ENCODE measurements at regions not wholly inside any gene's neighbourhood (a gene's known extent, or its start where the extent isn't known, plus 50 kb on each side); places are given as distances from the start of the nearest gene placed in this dataset.

DNA sequence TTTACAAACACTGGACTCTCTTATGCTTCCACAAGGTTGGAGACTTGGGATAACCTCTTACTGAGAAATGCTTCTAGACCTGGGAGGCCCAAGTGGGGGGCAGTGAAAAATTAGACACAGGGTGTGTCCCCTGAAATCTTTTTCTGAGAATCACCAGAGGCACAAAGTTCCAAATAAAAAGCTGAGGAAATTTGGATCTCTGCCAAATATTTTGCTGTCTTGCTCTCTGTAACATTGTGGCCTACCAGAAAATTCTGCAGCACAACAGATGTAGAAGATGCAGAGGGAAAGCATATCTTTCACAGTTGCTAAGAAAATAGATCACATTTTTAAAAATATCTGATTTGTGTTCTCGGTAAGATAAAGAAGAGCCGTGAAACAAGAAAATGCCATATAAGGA is 849.4 kb downstream of the CCSER2 start:
- H3K9me3 Mint-ChIP-seq, result peaks cover 92% of the 10 kb centered on the region
- Histone ChIP-seq H3K4me3 (no peak overlapping the region), H3F3A (replicated peaks; ENCODE audit: low read depth) (no peaks in the 10 kb centered on the region), H3K36me3 (ENCODE audit: insufficient read depth) (no peaks in the 10 kb centered on the region), H3K27ac (ENCODE audit: low read depth) (no peak overlapping the region), H3K79me2 (replicated peaks; ENCODE audit: insufficient read depth) (no peaks in the 10 kb centered on the region), H3K4me1 (ENCODE audit: insufficient read depth) (0 out of 2 replicates have a peak, but pooled peaks cover 4% of the 10 kb centered on the region), H4K20me1 (replicated peaks; ENCODE audit: insufficient read depth) (no peaks in the 10 kb centered on the region), H3K27me3 (ENCODE audit: insufficient read depth) (no peaks in the 10 kb centered on the region), H2AFZ (no peak overlapping the region), H3K9me2 (ENCODE audit: insufficient read depth) (peaks cover 3% of the 10 kb centered on the region; the same call in 1 of the 2 replicates), H3K4me2 (no peak overlapping the region)
- no peak for ATAC-seq
- H3K27ac Mint-ChIP-seq, result no peak overlapping the region
- peaks cover 15% of the 10 kb centered on the region; the same call in 2 of the 3 replicates for H3K36me3 Mint-ChIP-seq (ENCODE audit: low read depth)
- no peak for TF ChIP-seq POLR2AphosphoS5 (IDR thresholded peaks at IDR 0.05; ENCODE audit: low read depth)
- DNase-seq (ENCODE audit: low spot score), result no peak
- peaks cover 8% of the 10 kb centered on the region for H3K4me1 Mint-ChIP-seq
- no peak overlapping the region for H3K4me3 Mint-ChIP-seq
- peaks cover 1% of the 10 kb centered on the region for H3K27me3 Mint-ChIP-seq (ENCODE audit: insufficient read depth, low read depth, poor library complexity)

GRCh38 chr10:85187047-85187446 is 858.7 kb downstream of the CCSER2 start:
- H3K4me3 ChIP-seq, result no peak overlapping the region
- no peaks in the 10 kb centered on the region for H3F3A ChIP-seq (replicated peaks; ENCODE audit: low read depth)
- Mint-ChIP-seq H3K36me3 (ENCODE audit: low read depth) (peaks cover 8% of the 10 kb centered on the region; the same call in 2 of the 3 replicates), H3K9me3 (peaks cover 86% of the 10 kb centered on the region), H3K4me1 (peaks cover 5% of the 10 kb centered on the region), H3K27me3 (ENCODE audit: insufficient read depth, low read depth, poor library complexity) (peaks cover 3% of the 10 kb centered on the region), H3K27ac (no peak overlapping the region), H3K4me3 (no peak overlapping the region)
- no peak overlapping the region for H3K4me2 ChIP-seq
- TF ChIP-seq CTCF (conservative IDR thresholded peaks at IDR 0.05; ENCODE audit: low read depth in 2 of 2) (0 out of 4 replicates have a peak, but pooled peaks of 1 of the 2 experiments have one; percentile 15), JUNB (IDR thresholded peaks at IDR 0.05; ENCODE audit: unreplicated experiment) (no peak)
- H2AFZ ChIP-seq, result no peak overlapping the region
- no peak overlapping the region for H3K27ac ChIP-seq (ENCODE audit: low read depth)
- H3K9me2 ChIP-seq (ENCODE audit: insufficient read depth), result no peaks in the 10 kb centered on the region
- ATAC-seq (no peak), DNase-seq (ENCODE audit: low spot score) (no peak)
- H3K4me1 ChIP-seq (ENCODE audit: insufficient read depth), result 0 out of 2 replicates have a peak, but pooled peaks cover 2% of the 10 kb centered on the region
- H3K27me3 ChIP-seq (ENCODE audit: insufficient read depth), result no peaks in the 10 kb centered on the region
- 0 out of 2 replicates have a peak, but pooled peaks cover 4% of the 10 kb centered on the region for H3K36me3 ChIP-seq (ENCODE audit: insufficient read depth)
- H3K79me2 ChIP-seq (replicated peaks; ENCODE audit: insufficient read depth), result no peaks in the 10 kb centered on the region
- H4K20me1 ChIP-seq (replicated peaks; ENCODE audit: insufficient read depth), result no peaks in the 10 kb centered on the region

DNA sequence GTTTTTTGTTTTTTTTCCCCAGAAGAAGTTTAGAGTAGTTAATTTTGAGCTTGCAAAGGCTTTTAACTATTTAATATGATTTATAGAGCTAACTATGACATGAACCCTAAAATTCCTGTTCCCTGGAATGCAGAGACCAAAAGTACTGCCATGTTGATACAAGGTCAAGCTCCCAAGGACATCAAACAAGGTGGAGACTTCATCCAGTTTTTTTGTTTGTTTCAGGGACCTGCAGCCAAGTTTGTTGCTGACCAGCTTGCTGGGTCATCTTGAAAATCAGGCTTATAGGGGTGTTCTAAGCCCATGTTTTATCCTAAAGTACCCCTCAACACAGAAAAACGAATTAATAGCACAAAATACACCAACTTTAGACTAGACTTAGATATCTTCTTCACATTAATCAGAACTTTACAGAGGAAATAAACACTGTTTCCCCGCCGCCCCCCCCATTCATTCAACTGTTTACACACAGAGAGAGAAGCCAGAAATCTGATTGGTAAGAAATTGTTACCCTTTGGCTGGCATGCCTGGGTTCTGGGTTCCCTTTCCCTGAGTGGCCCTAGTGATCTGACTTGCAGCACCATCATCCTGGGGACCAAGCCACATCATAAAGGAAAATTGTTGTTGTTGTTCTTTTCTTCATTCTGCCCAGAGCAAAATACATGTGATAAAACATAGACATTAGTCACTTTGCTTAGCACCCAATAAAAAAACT is 860.5 kb downstream of the CCSER2 start:
- Mint-ChIP-seq H3K4me1 (no peaks in the 10 kb centered on the region), H3K36me3 (ENCODE audit: low read depth) (peaks cover 3% of the 10 kb centered on the region; the same call in 1 of the 3 replicates), H3K9me3 (peaks cover 86% of the 10 kb centered on the region), H3K4me3 (no peak overlapping the region), H3K27me3 (ENCODE audit: insufficient read depth, low read depth, poor library complexity) (no peaks in the 10 kb centered on the region), H3K27ac (no peak overlapping the region)
- Histone ChIP-seq H3K27ac (ENCODE audit: low read depth) (no peak overlapping the region), H3K27me3 (ENCODE audit: insufficient read depth) (no peaks in the 10 kb centered on the region), H4K20me1 (replicated peaks; ENCODE audit: insufficient read depth) (no peaks in the 10 kb centered on the region), H3K4me1 (ENCODE audit: insufficient read depth) (no peaks in the 10 kb centered on the region), H3K4me2 (no peak overlapping the region), H3K4me3 (no peak overlapping the region), H3K36me3 (ENCODE audit: insufficient read depth) (0 out of 2 replicates have a peak, but pooled peaks cover 4% of the 10 kb centered on the region), H3K79me2 (replicated peaks; ENCODE audit: insufficient read depth) (no peaks in the 10 kb centered on the region), H3K9me2 (ENCODE audit: insufficient read depth) (no peaks in the 10 kb centered on the region), H3F3A (replicated peaks; ENCODE audit: low read depth) (no peaks in the 10 kb centered on the region), H2AFZ (no peak overlapping the region)
- no peak for DNase-seq (ENCODE audit: low spot score)
- no peak for ATAC-seq
- TF ChIP-seq ZNF114 (CRISPR knock-in tag; IDR thresholded peaks at IDR 0.05) (no peak), STAT1 (IDR thresholded peaks at IDR 0.05; ENCODE audit: unreplicated experiment) (no peak), CTCF (conservative IDR thresholded peaks at IDR 0.05; ENCODE audit: low read depth in 2 of 2) (no peak), NANOG (IDR thresholded peaks at IDR 0.05; ENCODE audit: borderline replicate concordance) (no peak), ETS1 (IDR thresholded peaks at IDR 0.05) (no peak), JUNB (IDR thresholded peaks at IDR 0.05; ENCODE audit: unreplicated experiment) (no peak), POLR2AphosphoS5 (IDR thresholded peaks at IDR 0.05; ENCODE audit: low read depth) (no peak)

Measured in GM23338 (cell line).